ENCODE measurements at regions not wholly inside any gene's neighbourhood (a gene's known extent, or its start where the extent isn't known, plus 50 kb on each side); places are given as distances from the start of the nearest gene placed in this dataset.

- Histone ChIP-seq H2AFZ (ENCODE audit: low read length) (peak overlapping the region; percentile 28), H3K27me3 (ENCODE audit: insufficient read depth, low read length, poor library complexity, severe bottlenecking) (no peaks in the 10 kb centered on the region), H3K9me2 (replicated peaks; ENCODE audit: low read depth, low read length) (no peaks in the 10 kb centered on the region), H3K79me2 (ENCODE audit: insufficient read depth, low read length) (no peaks in the 10 kb centered on the region), H3K9me3 (ENCODE audit: insufficient read depth, low read depth, low read length) (no peaks in the 10 kb centered on the region), H4K20me1 (ENCODE audit: insufficient read depth, low read length, poor library complexity, severe bottlenecking) (no peaks in the 10 kb centered on the region), H3K4me3 (ENCODE audit: low read length, poor library complexity, severe bottlenecking) (peak overlapping the region; percentile 52), H3K9ac (ENCODE audit: low read depth, low read length, poor library complexity, severe bottlenecking) (peak overlapping the region; percentile 63), H3K4me2 (ENCODE audit: low read depth, low read length, poor library complexity, severe bottlenecking) (peak overlapping the region; percentile 71), H3K36me3 (ENCODE audit: insufficient read depth, low read length) (no peaks in the 10 kb centered on the region), H3F3A (ENCODE audit: low read depth) (no peaks in the 10 kb centered on the region), H3K4me1 (ENCODE audit: insufficient read depth, low read length, poor library complexity, severe bottlenecking) (peaks cover 32% of the 10 kb centered on the region)
- TF ChIP-seq EZH2phosphoT487 (IDR thresholded peaks at IDR 0.05; ENCODE audit: borderline replicate concordance) (no peak), CTCF (conservative IDR thresholded peaks at IDR 0.05; ENCODE audit: low read length) (0 out of 2 replicates have a peak, but pooled peaks have one; percentile 18)
Measured at GRCh38 chr6:3627956-3628835, 123.3 kb downstream of the PXDC1 start.

DNA sequence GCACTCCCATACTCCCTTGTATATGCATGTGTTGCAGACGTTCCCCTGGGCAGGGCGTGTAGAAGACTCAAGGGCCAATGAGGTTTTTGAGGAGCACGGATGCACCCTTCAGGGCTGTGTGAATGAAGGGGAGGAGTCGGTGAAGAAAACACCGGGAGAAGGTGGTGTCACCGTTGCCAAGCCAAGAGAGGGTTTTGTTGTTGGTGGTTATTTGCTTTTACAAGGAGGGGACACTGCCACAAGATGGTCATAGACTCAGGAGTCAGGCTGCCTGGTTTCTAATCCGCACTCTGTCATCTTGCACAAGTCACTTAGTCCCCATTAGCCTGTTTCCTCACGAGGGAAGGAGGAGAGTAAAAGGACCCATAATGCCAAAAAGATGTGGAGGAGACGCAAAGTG, 124.0 kb downstream of the PXDC1 start:
- Histone ChIP-seq H3K27me3 (ENCODE audit: insufficient read depth, low read length, poor library complexity, severe bottlenecking) (no peaks in the 10 kb centered on the region), H3K9me3 (ENCODE audit: insufficient read depth, low read depth, low read length) (no peaks in the 10 kb centered on the region), H3K36me3 (ENCODE audit: insufficient read depth, low read length) (no peaks in the 10 kb centered on the region), H3K4me1 (ENCODE audit: insufficient read depth, low read length, poor library complexity, severe bottlenecking) (peaks cover 32% of the 10 kb centered on the region), H3K9me2 (replicated peaks; ENCODE audit: low read depth, low read length) (no peaks in the 10 kb centered on the region), H3K4me2 (ENCODE audit: low read depth, low read length, poor library complexity, severe bottlenecking) (peak overlapping the region; percentile 71), H3K79me2 (ENCODE audit: insufficient read depth, low read length) (no peaks in the 10 kb centered on the region), H3K4me3 (ENCODE audit: low read length, poor library complexity, severe bottlenecking) (peak overlapping the region; percentile 52), H4K20me1 (ENCODE audit: insufficient read depth, low read length, poor library complexity, severe bottlenecking) (no peaks in the 10 kb centered on the region), H3F3A (ENCODE audit: low read depth) (no peaks in the 10 kb centered on the region), H3K9ac (ENCODE audit: low read depth, low read length, poor library complexity, severe bottlenecking) (peak overlapping the region; percentile 63), H2AFZ (ENCODE audit: low read length) (peak overlapping the region; percentile 28; the same call in 1 of the 2 replicates)
- no peak for TF ChIP-seq CTCF (conservative IDR thresholded peaks at IDR 0.05; ENCODE audit: low read length)

DNA sequence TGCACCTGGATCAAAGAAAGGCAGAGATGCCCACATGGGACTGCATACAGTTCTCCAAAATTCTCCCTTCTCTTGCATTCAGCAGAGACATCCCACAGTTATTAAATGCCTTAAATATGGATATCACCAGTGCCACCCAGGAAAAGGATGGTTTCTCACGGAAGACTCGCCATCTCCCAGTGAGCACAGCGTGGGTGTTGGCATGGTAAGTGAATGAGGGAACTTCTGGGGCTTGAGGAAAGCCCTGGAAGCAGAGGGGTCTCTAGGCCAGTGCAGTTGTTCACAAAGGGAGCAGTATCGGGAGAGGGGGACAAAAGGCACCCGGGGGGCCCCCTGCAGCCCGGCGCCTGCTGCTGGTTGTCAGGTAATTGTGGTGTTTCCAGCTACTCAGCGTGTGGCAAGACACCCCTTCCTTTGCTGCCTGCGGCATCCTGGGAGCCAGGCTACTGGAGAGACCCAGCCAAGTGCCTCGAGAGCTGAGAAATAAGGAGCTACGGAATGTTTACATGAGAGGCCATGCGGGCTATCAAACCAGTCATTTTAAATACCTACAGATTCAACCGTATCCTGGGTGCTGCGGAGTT, 125.4 kb downstream of the PXDC1 start:
- Histone ChIP-seq H3K4me1 (ENCODE audit: insufficient read depth, low read length, poor library complexity, severe bottlenecking) (peaks cover 32% of the 10 kb centered on the region), H3K4me3 (ENCODE audit: low read length, poor library complexity, severe bottlenecking) (no peak overlapping the region), H3K9me2 (replicated peaks; ENCODE audit: low read depth, low read length) (no peaks in the 10 kb centered on the region), H3K36me3 (ENCODE audit: insufficient read depth, low read length) (no peaks in the 10 kb centered on the region), H3K9me3 (ENCODE audit: insufficient read depth, low read depth, low read length) (no peaks in the 10 kb centered on the region), H2AFZ (ENCODE audit: low read length) (no peak overlapping the region), H4K20me1 (ENCODE audit: insufficient read depth, low read length, poor library complexity, severe bottlenecking) (no peaks in the 10 kb centered on the region), H3K27me3 (ENCODE audit: insufficient read depth, low read length, poor library complexity, severe bottlenecking) (no peaks in the 10 kb centered on the region), H3K4me2 (ENCODE audit: low read depth, low read length, poor library complexity, severe bottlenecking) (no peak overlapping the region), H3K9ac (ENCODE audit: low read depth, low read length, poor library complexity, severe bottlenecking) (no peak overlapping the region), H3K79me2 (ENCODE audit: insufficient read depth, low read length) (no peaks in the 10 kb centered on the region), H3F3A (ENCODE audit: low read depth) (no peaks in the 10 kb centered on the region)
- TF ChIP-seq CTCF (conservative IDR thresholded peaks at IDR 0.05; ENCODE audit: low read length) (no peak), EZH2phosphoT487 (IDR thresholded peaks at IDR 0.05; ENCODE audit: borderline replicate concordance) (no peak)
